IPS DF 6.9 (cell line): ENCODE measurements at regions not wholly inside any gene's neighbourhood (a gene's known extent, or its start where the extent isn't known, plus 50 kb on each side); places are given as distances from the start of the nearest gene placed in this dataset.
"Not testable (repeated sequence)": the region's sequence is repeated elsewhere in the genome, so short reads cannot be mapped to it uniquely, and the experiment has no call there.

ENCODE experiments used
- DNase-seq: peaks from one replicate; pipeline ENCODE4 v3.0.0-alpha.2; 2013; ENCODE audit warnings: low read depth, low spot score
- H3K27ac ChIP-seq: one replicate; pipeline ENCODE4 v1.5.1; 2013; ENCODE audit warnings: low read length, control low read depth
- H3K27me3 ChIP-seq: 2 replicates; pipeline ENCODE4 v1.6.1; 2013; ENCODE audit warnings: mild to moderate bottlenecking, low read length; ENCODE audit not compliant: control insufficient read depth, insufficient read depth
- H3K36me3 ChIP-seq: 2 replicates; pipeline ENCODE4 v1.6.1; 2013; ENCODE audit warnings: low read length; ENCODE audit not compliant: control insufficient read depth, insufficient read depth
- H3K4me1 ChIP-seq: 2 replicates; pipeline ENCODE4 v1.6.1; 2013; ENCODE audit warnings: low read length; ENCODE audit not compliant: control insufficient read depth, insufficient read depth
- H3K4me3 ChIP-seq: 2 replicates; pipeline ENCODE4 v1.5.1; 2013; ENCODE audit warnings: mild to moderate bottlenecking, low read length
- H3K9me3 ChIP-seq: 2 replicates; pipeline ENCODE4 v1.6.1; 2013; ENCODE audit warnings: low read length, inconsistent platforms; ENCODE audit not compliant: control insufficient read depth, insufficient read depth
- WGBS: extraction: QIAGEN DNeasy Blood & Tissue Kit; methylation state at CpG from one replicate; pipeline ENCODE4 v1.1.7; 2013; ENCODE audit warnings: mixed read lengths, missing lambda C conversion rate; ENCODE audit not compliant: insufficient read length, insufficient coverage; 5-methylcytosine and 5-hydroxymethylcytosine counted together

DNA sequence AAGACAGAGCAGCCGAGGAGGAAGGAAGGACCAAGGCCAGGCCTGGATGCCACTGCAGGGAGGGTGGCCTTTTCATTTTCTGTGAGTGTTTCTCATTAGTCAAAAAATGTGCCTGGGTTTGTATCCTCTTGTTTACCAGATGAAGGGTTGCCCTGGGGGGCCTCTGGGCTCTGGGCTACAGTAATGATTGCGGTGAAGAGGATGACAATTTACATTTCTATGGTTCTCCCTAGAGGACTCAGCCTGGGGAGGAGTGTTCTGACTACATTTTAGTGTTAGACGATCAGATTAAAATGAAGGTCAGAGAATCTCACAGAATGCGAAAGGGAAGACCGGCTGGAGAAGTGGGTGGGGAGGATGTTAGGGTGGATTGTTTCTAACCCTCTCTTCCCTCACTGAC lies 108.0 kb upstream of the KMT2C start:
- no peaks in the 10 kb centered on the region for H3K9me3 ChIP-seq
- no peak overlapping the region for H3K27ac ChIP-seq
- H3K36me3 ChIP-seq: no peaks in the 10 kb centered on the region
- H3K4me1 ChIP-seq: no peaks in the 10 kb centered on the region
- no CpG with 5 or more reads among the region's 5 CpGs for WGBS
- no peaks in the 10 kb centered on the region for H3K27me3 ChIP-seq
- no peak overlapping the region for H3K4me3 ChIP-seq
- DNase-seq: no peak

GRCh38 chr7:152541892-152542291 lies 106.1 kb upstream of the KMT2C start:
- no peak overlapping the region for H3K27ac ChIP-seq
- no CpG with 5 or more reads among the region's 5 CpGs for WGBS
- no peak for DNase-seq
- H3K36me3 ChIP-seq: no peaks in the 10 kb centered on the region
- H3K27me3 ChIP-seq: no peaks in the 10 kb centered on the region
- H3K4me3 ChIP-seq: no peak overlapping the region
- no peaks in the 10 kb centered on the region for H3K4me1 ChIP-seq
- no peaks in the 10 kb centered on the region for H3K9me3 ChIP-seq

GRCh38 chr7:152539190-152539495 lies 103.3 kb upstream of the KMT2C start:
- DNase-seq, H3K27me3 ChIP-seq, H3K9me3 ChIP-seq, H3K36me3 ChIP-seq, H3K4me3 ChIP-seq, H3K4me1 ChIP-seq, H3K27ac ChIP-seq: not testable (repeated sequence)
- no CpG with 5 or more reads among the region's 17 CpGs for WGBS

- H3K4me3 ChIP-seq, DNase-seq, H3K4me1 ChIP-seq, H3K9me3 ChIP-seq, H3K27ac ChIP-seq, H3K27me3 ChIP-seq, H3K36me3 ChIP-seq: not testable (repeated sequence)
- WGBS: no CpG with 5 or more reads among the region's 46 CpGs
These were observed 102.8 kb upstream of the KMT2C start for GRCh38 chr7:152538346-152539189.

- no peak overlapping the region for H3K27ac ChIP-seq
- no peak overlapping the region for H3K4me3 ChIP-seq
- H3K36me3 ChIP-seq: no peaks in the 10 kb centered on the region
- WGBS: no CpG with 5 or more reads among the region's 4 CpGs
- no peaks in the 10 kb centered on the region for H3K27me3 ChIP-seq
- no peaks in the 10 kb centered on the region for H3K9me3 ChIP-seq
- no peaks in the 10 kb centered on the region for H3K4me1 ChIP-seq
- DNase-seq: no peak
These were observed 101.8 kb upstream of the KMT2C start for GRCh38 chr7:152537639-152538038.

DNA sequence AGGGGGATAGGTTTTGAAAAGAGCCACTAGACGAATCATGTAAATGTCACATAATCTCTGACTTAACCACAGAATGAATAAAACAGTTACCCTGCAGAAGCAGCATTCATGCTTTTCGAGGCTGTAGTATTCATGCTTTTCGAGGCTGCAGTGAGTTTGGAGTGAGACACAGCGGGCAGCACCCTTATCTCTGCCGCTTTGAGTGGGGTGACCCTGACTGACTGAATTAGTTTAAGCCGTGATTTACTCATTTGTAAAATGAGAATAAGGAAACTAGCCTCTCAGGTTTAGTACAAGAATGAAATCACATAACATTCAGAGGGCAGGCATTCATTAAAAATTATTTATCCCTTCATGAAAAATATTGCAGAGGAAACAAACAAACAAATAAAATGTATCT lies 92.8 kb upstream of the KMT2C start:
- DNase-seq: no peak
- no peak overlapping the region for H3K27ac ChIP-seq
- H3K9me3 ChIP-seq: no peaks in the 10 kb centered on the region
- H3K4me3 ChIP-seq: no peak overlapping the region
- H3K4me1 ChIP-seq: no peaks in the 10 kb centered on the region
- H3K36me3 ChIP-seq: no peaks in the 10 kb centered on the region
- H3K27me3 ChIP-seq: no peaks in the 10 kb centered on the region
- WGBS: no CpG with 5 or more reads among the region's 6 CpGs

- Histone ChIP-seq H3K36me3 (no peaks in the 10 kb centered on the region), H3K9me3 (no peaks in the 10 kb centered on the region), H3K27me3 (no peaks in the 10 kb centered on the region), H3K4me1 (peaks cover under 1% of the 10 kb centered on the region; the same call in 1 of the 2 replicates), H3K27ac (no peak overlapping the region), H3K4me3 (no peak overlapping the region)
- WGBS: no CpG with 5 or more reads among the region's 7 CpGs
- no peak for DNase-seq
These were observed 91.8 kb upstream of the KMT2C start for GRCh38 chr7:152527610-152528032.

DNA sequence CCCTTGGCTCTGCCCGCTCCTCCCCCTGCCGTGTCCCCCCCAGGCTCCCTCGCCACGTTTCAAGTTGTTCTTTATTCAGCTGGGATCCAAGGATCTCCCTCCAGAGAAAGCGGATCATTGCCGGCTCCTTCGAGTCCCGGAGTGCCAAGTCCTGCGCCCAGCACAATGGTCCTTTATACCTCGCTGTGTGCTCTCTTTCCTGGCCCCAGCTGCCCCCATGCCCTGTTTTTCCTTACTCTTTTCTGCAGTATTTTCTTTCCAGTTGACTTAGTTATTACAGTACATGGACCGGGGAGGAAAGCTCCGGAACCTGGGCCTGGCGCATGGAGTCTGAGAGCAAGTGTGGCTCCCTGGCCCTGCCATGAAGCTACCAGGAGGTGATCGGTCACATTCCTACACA lies 88.1 kb upstream of the KMT2C start:
- H3K9me3 ChIP-seq: no peaks in the 10 kb centered on the region; the same call in 1 of the 2 replicates
- H3K36me3 ChIP-seq: no peaks in the 10 kb centered on the region
- WGBS: no CpG with 5 or more reads among the region's 14 CpGs

GRCh38 chr7:152522571-152523067 lies 86.8 kb upstream of the KMT2C start:
- Histone ChIP-seq H3K36me3 (no peaks in the 10 kb centered on the region), H3K27me3 (no peaks in the 10 kb centered on the region), H3K4me3 (no peak overlapping the region), H3K9me3 (no peaks in the 10 kb centered on the region; the same call in 1 of the 2 replicates), H3K4me1 (peaks cover 3% of the 10 kb centered on the region; the same call in 1 of the 2 replicates), H3K27ac (no peak overlapping the region)
- DNase-seq: no peak
- WGBS: no CpG with 5 or more reads among the region's 10 CpGs

More for the DNA sequence above, 88.1 kb upstream of the KMT2C start:
- Histone ChIP-seq H3K4me3 (no peak overlapping the region), H3K27ac (no peak overlapping the region), H3K4me1 (peaks cover 3% of the 10 kb centered on the region; the same call in 1 of the 2 replicates), H3K27me3 (no peaks in the 10 kb centered on the region)
- DNase-seq: no peak

DNA sequence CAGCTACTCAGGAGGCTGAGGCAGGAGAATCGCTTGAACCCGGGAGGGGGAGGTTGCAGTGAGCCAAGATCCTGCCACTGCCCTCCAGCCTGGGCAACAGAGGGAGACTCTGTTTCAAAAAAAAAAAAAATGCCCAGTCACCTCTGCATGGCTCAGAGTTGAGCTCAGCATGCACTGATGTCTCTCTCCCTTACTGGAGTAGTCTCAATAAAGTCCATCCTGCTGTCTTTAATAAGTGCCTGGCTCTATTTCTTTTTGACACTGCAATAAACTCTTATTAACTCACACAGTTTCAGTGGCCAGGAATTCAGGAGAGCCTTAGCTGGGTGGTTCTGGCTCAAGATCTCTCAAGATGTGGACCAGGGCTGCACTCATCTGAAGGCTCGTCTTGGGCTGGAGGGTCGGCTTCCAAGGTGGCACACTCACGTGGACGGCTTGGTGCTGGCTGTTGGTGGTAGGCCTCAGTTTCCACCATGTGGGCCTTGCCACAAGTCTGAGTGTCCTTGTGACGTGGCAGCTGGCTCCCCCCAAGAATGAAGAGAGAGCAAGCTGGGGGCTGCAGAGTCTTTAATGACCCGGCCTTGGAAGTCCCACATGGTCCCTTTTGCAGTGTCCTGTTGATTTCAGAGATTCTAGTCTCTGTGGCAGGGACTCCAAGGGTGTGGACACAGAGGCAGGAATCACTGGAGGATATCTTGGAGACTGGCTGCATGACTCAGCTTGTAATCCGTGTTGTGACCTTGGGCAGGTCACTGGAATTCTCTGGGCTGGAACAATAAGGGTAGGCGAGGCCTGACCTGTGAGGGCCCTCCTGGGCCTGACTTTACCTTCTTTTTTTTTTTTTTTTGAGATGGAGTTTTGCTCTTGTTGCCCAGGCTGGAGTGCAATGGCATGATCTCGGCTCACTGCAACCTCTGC lies 85.9 kb upstream of the KMT2C start:
- H3K4me3 ChIP-seq: no peak overlapping the region
- H3K36me3 ChIP-seq: no peaks in the 10 kb centered on the region
- no peak overlapping the region for H3K27ac ChIP-seq
- H3K27me3 ChIP-seq: no peaks in the 10 kb centered on the region
- WGBS: no CpG with 5 or more reads among the region's 11 CpGs
- peaks cover 3% of the 10 kb centered on the region; the same call in 1 of the 2 replicates for H3K4me1 ChIP-seq
- no peaks in the 10 kb centered on the region; the same call in 1 of the 2 replicates for H3K9me3 ChIP-seq
- DNase-seq: no peak
